HuH-7.5 (cell line): ENCODE measurements at regions not wholly inside any gene's neighbourhood (a gene's known extent, or its start where the extent isn't known, plus 50 kb on each side); places are given as distances from the start of the nearest gene placed in this dataset.
"Not testable (repeated sequence)": the region's sequence is repeated elsewhere in the genome, so short reads cannot be mapped to it uniquely, and the experiment has no call there.

ENCODE experiments used
- DNase-seq: peaks from one replicate; pipeline ENCODE4 v3.0.0; 2011; ENCODE audit warnings: low spot score

DNA sequence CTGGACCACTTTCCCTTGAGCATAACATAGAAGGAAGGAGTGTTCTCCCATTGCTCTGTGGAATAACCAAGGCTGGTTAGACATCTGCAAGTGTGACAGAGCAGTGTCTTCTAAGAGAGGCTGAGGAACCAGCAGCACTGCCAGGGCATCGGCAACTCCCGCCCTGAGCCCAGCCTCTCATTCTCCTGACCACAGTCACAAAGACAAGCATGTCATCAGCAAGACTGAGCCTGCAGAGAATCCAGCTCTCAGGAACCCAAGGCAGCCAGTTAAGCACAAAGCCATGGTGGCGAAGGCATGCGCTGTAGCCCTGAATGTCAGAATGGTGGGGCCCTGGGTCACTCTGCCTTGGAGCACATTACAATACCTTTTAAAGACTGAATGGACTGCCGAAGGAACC is 253.9 kb downstream of the AGTPBP1 start:
- no peak for DNase-seq

DNA sequence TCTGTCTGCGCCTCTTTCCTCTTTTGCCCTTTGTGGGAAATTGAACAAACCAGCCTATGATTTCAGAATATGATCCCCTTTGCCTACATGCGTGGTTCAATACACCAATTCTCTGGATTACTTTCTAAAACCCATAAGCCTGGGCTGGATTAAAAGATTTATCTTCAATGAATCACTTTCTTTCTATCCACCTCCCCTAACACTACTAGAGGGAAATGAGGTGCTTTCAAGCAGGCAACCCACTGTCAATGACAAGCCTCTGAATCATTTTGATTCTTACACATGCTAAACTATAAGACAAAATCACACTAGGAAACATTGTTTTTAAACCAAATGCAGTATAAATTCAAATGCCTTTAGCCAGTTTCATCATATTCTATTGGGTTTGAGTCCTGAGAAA is 257.5 kb downstream of the AGTPBP1 start:
- DNase-seq, result no peak

DNA sequence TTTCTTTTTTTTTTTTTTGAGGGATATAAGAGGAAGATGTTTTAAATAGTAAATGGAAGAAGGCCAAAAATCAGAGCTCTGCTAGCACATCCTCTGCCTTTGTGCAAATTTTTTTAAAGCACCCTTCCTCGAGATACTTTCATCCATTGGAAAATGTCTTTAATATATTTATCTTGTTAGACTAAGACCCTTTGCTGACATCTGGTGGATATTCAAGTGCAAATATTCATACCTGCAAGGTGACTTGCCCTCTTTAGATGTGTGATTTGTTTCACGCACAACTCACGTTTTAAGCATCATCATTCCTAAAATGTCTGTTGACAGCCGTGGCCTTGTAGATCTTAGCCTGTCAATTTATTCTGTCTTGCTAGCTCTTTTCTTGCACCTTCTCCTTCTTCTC is 258.5 kb downstream of the AGTPBP1 start:
- no peak for DNase-seq

DNA sequence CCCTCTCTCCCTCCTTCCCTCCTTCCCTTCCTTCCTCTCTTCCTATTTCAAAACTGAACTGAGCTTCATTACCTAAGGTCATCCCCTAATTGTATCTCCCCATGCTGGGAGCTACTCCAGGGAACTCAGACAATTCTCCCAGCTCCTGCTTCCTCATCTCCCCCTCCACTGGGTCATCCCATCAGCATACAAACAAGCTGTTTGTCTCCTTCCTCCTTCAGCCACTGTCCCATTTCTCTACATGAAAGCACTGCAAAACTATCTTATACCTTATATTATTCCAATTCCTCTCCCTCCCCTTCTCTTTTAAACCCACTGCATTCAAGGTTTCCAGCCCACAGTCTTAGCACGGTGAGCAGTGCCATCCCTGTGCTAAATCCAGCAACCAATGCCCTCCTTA is 262.4 kb downstream of the AGTPBP1 start:
- no peak for DNase-seq

DNA sequence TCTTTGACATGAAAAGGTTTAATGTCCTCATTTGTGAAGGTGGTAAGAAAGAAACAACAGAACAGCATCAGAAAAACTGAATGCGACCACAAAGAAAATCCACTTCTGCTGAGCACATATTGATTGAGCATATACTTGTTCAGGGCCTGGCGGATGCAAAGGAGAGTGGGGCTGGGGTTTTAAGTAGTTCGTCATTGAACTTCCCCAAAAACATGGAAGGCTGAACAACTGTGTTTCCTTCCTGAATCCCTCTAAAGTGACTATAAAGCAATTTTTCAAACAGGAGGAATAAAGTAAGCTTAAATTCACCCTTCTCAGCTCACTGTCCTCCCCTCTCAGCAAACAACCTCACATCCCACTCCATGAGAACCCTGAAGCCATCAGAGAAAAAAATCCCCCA is 262.9 kb downstream of the AGTPBP1 start:
- no peak for DNase-seq

DNA sequence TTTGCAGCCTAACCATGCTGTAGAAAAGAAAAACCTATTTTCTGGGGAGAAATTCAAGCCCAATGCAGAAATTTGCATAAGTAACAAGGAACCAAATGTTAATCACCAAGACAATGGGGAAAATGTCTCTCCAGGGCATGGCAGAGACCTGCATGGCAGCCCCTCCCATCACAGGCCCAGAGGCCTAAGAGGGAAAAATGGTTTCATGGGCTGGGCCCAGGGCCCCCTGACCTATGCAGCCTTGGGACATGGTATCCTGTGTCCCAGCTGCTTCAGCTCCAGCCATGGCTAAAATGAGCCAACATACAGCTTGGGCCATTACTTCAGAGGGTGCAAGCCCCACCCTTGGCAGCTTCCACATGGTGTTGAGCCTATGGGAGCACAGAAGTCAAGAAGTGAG is 266.9 kb downstream of the AGTPBP1 start:
- not testable (repeated sequence) for DNase-seq

DNA sequence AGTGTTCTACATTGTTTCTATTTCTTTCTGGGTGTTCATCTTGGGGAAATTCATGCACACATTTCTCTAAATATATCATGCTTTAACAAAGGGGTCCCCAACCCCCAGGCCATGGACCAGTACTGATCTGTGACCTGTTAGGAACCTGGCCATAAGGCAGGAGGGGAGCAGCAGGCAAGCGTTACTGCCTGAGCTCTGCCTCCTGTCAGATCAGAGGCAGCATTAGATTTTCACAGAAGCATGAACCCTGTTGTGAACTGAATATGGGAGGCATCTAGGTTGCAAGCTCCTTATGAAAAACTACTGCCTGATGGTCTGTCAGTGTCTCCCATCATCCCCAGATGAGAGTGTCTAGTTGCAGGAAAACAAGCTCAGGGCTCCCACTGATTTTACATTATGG is 270.0 kb downstream of the AGTPBP1 start:
- no peak for DNase-seq

DNA sequence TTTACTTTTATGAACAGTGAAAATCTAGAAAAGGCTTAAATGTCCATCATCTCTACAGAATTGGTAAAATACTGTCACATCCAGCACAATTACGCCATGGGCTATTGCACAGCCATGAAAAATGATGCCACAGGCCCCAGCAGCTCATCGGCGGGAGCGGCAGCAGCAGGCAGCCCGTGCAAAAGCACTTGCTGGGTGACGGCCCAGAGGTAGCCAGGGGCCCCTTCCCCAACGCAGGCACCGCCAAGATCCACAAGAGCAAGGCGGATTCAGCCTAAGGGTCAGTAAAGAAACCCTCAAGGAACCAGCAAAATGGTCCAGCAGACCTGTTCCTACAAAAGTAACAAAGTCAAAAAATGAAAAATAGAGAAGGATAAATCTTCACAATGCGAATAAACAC is 272.7 kb downstream of the AGTPBP1 start:
- DNase-seq, result no peak

DNA sequence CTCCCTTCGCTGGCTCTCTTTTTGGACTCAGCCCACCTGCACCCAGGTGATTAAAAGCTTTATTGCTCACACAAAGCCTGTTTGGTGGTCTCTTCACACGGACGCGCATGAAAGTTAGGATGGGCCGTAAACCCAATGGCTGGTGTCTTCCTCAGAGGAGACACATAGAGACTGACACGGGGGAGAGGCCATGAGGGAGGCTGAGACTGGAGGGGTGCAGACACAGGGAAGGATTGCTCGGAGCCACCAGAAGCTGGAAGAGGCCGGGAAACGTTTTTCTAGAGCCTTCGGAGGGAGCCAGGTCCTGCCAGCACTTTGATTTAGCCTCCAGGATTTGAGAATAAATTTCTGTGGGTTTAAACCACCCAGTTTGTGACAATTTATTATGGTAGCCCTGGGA is 274.9 kb downstream of the AGTPBP1 start:
- no peak for DNase-seq

DNA sequence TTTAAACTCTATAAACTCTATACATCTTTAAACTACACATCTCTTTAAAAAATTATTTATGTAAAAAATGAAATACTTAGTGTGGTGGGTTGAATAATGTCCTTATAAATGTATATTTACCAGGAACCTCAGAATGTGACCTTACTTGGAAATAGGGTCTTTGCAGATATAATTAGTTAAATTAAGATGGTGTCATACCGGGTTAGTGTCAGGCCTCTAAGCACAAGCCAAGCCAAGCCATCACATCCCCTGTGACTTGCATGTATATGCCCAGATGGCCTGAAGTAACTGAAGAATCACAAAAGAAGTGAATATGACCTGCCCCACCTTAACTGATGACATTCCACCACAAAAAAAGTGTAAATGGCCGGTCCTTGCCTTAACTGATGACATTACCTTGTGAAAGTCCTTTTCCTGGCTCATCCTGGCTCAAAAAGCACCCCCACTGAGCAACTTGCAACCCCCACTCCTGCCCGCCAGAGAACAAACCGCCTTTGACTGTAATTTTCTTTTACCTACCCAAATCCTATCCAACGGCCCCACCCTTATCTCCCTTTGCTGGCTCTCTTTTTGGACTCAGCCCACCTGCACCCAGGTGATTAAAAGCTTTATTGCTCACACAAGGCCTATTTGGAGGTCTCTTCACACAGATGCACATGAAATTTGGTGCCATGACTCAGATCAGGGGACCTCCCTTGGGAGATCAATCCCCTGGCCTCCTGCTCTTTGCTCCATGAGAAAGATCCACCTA is 283.5 kb downstream of the AGTPBP1 start:
- not testable (repeated sequence) for DNase-seq

DNA sequence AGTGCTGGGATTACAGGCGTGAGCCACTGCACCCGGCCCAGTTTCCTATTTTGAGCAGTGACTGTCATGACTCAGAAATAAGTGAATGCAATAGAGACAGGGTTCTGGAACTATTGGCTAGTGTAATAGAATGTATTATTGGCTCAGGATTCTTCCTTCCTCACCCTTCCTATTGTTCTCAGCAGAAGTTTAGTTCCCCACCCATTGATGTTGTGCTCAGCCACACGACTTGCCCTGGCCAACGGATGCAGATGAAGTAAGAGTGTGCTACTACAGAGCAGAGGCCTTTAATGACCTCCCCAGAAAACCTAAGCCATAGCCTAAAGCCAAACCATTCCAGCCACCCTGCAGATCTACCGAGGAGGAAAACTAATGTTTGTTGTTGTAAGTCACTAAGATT is 287.9 kb downstream of the AGTPBP1 start:
- no peak for DNase-seq

DNA sequence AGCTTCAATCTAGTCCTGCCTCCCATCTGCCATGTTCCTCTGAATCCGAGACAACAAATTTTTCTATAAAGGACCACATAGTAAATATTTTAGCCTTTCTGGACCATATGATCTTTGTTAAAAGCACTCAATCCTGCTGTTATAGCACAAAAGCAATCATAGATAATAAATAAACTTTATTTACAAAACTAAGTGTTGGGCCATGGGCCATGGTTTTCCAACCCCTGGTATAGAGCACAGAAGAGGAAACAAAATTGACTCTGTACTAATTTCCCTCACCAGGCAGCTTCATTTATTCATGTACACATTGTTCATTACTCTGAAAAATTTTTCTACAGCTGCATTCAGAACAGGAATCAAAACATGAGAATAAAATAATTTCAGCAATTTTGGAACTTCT is 288.9 kb downstream of the AGTPBP1 start:
- DNase-seq, result no peak

DNA sequence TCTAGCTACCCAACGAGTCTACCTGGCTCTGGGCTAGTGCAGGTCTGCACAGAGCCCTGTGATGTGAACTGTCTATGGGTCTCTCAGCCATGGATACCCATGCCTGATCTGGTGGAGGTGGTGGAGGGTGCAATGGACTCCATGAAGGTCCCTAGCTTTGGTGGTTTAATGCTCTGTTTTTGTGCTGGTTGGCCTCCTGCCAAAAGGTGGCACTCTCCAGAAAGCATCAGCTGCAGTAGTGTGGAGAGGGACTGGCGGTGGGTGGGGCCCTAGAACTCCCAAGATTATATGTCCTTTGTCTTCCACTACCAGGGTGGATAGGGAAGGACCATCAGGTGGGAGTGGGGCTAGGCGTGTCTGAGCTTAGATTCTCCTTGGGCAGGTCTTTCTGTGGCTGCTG is 290.1 kb downstream of the AGTPBP1 start:
- DNase-seq, result no peak

DNA sequence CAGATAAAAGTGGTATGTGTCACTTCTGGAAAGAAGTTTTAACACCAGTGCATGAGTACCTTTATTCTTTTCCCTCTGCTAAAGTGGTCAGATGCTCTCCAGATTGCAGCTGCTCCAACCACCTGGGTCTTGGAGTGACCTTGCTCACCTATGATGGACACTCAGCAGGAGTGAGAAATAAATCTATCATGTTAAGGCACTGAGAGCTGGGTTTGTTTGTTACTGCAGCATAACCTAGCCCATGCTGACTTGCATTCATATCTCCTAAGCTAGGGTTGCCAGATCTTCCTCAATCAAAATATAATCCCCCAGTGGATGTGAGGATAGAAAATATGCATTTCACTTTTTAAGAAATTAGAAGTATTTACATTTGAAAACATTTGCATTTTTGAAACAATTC is 295.9 kb downstream of the AGTPBP1 start:
- no peak for DNase-seq

DNA sequence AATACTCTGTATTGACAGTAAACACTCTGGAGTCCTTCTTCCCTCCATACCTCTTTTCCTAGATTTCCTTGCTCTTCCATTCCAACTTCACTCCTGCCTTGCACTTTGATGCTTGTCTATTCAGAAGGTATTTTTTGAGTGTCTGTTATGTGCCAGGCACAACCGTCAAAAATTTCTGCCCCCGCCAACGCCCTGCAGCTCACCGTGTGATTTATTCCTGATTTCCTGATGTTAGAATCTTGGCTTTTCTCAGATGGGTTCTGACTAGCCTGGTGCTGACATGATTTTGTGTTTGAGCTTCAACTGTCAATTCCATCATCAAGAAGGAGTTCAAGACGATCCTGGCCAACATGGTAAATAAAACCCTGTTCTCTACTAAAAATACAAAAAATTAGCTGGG is 297.5 kb downstream of the AGTPBP1 start:
- no peak for DNase-seq

DNA sequence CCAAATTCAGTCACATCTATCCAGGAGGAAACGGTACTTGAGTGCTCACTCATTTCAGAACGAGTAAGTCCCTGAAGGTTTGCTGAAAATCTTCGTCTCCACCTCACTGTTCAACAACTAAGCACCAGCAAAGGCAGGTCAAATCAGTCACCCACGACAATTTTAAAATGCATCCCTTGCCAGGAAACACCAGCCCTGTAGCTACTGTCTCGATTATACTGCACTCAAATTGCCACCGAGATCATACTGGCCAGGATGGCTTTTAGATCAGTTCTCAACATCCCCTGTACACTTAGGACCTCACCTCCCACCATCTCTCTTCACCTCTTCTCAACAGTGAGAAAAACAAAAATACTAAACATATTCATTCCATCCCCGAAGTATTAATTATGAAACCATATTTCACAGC is 298.6 kb downstream of the AGTPBP1 start:
- no peak for DNase-seq

DNA sequence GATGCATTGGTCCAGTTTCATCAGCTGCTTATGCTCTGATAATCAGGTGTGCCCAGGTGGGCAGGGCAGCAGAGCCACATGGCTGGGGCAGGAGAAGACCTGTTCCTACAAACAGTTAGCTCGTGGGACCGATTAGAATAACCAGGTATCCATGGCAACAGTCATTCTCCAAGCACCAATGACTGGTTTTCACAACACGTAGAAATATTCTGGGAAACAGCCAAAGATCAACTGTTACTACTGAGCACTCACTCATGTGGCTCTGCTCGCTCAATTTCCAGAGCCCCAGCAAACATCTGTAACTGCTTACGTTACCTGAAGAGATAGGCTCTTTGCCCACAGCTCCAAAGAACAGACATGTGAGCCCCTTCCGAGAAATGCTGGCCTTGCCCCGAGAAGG is 302.0 kb downstream of the AGTPBP1 start:
- DNase-seq, result no peak

DNA sequence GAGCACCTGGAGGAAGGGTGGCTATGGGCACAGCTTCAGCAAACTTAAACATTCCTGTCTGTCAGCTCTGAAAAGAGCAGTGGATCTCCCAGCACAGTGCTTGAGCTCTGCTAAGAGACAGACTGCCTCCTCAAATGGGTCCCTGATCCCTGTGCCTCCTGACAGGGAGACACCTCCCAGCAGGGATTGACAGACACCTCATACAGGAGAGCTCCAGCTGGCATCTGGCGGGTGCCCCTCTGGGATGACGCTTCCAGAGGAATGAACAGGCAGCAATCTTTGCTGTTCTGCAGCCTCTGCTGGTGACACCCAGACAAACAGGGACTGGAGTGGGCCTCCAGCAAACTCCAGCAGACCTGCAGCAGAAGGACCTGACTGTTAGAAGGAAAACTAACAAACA is 307.8 kb downstream of the AGTPBP1 start:
- DNase-seq, result not testable (repeated sequence)

DNA sequence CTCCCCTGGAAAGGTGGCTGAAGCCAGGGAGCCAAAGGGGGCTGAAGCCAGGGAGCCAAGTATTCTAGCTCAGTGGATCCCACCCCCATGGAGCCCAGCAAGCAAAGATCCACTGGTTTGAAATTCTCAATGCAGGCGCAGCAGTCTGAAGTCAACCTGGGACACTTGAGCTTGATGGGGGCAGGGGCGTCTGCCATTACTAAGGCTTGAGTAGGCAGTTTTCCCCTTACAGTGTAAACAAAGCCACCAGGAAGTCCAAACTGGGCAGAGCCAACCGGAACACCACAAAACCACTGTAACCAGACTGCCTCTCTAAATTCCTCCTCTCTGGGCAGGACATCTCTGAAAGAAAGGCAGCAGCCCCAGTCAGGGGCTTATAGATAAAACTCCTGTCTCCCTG is 308.2 kb downstream of the AGTPBP1 start:
- DNase-seq, result not testable (repeated sequence)

DNA sequence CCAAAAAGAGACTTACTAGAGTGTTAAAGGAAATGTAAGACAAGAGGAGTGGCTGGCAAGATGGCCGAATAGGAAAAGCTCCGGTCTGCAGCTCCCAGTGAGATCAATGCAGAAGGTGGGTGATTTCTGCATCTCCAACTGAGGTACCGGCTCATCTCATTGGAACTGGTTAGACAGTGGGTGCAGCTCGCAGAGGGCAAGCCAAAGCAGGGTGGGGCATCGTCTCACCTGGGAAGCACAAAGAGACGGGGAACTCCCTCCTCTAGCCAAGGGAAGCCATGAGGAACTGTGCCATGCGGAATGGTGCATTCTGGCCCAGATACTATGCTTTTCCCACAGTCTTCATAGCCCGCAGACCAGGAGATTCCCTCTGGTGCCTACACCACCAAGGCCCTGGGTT is 308.7 kb downstream of the AGTPBP1 start:
- DNase-seq, result no peak

DNA sequence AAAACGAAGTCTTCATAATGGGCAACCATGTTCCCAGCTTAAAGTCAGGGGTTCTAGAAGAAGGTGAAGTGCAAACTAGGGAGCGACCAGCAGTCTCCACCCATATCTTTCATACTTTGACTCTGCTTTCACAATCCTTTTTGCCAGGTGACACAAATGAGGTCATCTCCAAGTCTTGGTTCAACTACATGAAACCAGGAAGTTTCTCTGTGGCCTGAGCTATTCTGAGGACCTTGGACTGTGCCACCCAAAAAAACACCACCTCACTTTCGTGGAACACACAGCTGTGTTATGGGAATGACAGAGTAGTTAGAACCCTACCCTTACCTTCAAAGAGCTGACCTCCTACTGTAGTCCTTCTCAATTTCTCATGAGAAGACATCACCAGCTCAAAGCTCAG is 309.2 kb downstream of the AGTPBP1 start:
- no peak for DNase-seq

DNA sequence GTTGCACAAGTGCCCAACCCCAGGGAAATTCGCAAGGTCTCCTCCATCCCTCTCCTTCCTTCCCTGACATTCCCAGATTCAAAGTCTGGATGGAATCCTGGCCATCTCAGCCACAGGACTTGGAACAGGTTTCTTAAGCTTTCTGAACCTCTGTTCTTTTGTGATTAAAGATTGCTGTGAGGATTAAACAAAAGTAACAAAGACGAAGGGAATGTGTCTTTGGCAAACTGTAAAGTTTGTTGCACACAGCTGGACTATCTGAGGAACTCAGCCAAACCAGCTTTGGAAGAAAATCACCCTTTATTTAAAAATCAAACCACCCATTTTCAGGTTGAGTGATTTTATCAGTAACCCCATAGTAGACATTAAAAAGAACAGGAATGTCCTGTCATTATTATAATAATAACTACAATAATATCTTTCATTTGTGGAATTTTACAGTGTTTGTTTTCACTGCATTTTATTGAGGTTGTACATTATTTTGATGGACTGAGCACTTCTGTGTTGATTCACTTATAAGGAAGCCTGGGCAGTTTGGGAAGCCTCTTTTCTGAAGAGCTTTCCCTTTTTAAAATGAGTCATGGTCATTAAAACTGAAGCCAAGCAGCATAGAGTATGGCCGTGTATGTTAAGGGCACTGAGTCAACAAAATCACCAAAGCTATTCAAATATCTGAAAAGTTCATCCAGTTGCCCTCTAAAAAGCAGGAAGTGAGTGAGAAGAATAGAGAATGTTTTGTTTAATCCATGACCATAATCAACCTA is 310.2 kb downstream of the AGTPBP1 start:
- DNase-seq, result no peak

DNA sequence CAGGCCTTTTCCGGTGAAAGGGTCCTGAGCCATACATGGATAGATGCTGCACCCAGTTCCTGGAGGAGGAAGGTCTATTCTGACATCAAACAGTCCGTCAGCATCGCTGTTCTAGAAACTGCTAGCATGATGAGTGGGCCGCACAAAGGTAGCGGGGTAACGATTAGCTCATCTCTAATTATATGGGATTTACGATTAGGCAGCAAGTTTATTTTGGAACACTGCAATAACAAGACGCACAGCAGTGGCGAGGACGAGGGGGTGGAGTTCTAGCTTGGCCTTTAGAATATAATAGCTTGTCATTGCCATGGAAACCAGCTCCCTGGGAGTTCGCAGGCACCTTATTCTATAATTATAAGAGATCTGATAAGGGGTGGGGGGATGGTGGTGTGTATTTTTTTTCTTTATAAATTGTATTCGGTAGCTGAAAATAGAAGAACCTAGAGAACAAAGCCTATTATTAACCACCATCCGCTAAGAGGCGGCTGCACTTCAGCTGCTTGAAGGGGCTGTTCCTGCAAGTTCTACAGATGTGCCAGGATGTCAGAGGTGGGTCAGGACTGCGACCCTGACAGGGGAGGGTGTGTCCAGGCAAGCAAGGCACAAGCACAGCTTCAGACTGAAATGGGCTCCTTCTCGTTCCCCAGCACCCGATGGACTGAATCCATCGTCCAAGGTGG is 311.0 kb downstream of the AGTPBP1 start:
- no peak for DNase-seq
